Endothelial cell of umbilical vein (primary cell): ENCODE measurements at regions not wholly inside any gene's neighbourhood (a gene's known extent, or its start where the extent isn't known, plus 50 kb on each side); places are given as distances from the start of the nearest gene placed in this dataset.

ENCODE experiments used
- BruUV-seq: library from RNA; stranded (reverse); fragments of 400-500 nt; replicated peaks from 2 replicates; lab custom pipeline; 2021; lab: Mats Ljungman, UMichigan
- CTCF ChIA-PET: fragments of 300-600, 350-600 bp; sonication (Branson Sonifier 250); formaldehyde crosslinking; loops from one replicate; lab custom pipeline; 2021; ENCODE audit warnings: antibody characterized with exemption, inconsistent platforms; lab: Charles Lee
- POLR2A ChIA-PET: fragments of 300-600, 350-600 bp; sonication (Branson Sonifier 250); formaldehyde crosslinking; loops from one replicate; lab custom pipeline; 2021; ENCODE audit warnings: antibody characterized with exemption, inconsistent platforms; lab: Charles Lee
- DNase-seq: peaks from one replicate; pipeline ENCODE4 v3.0.0-alpha.2; 2011; ENCODE audit warnings: low read depth, low spot score
- FAIRE-seq: peaks from 2 replicates; lab custom pipeline; 2011; peaks lifted over from hg19 to GRCh38; lab: Jason Lieb, UNC
- H2AFZ ChIP-seq: 2 replicates; pipeline ENCODE4 v1.6.0; 2012; ENCODE audit warnings: low read depth, low read length, control low read depth, inconsistent platforms
- H3K27ac ChIP-seq: 2 replicates; pipeline ENCODE4 v1.5.1; 2011; ENCODE audit warnings: low read depth, mild to moderate bottlenecking, control low read depth, low read length, moderate library complexity; ENCODE audit not compliant: insufficient read depth
- H3K27me3 ChIP-seq, 2 experiments: 2 replicates each; pipeline versions ENCODE4 v1.6.0 to v1.6.1; 2011; ENCODE audit warnings: low read length in 2 of 2, mixed read lengths in 1 of 2; ENCODE audit not compliant: control insufficient read depth in 2 of 2, insufficient read depth in 2 of 2
- H3K36me3 ChIP-seq, 2 experiments: 2 replicates in 1 of 2; 3 replicates in 1 of 2; pipeline ENCODE4 v1.5.1; 2011; ENCODE audit warnings: low read length in 2 of 2, mild to moderate bottlenecking in 1 of 2, moderate library complexity in 1 of 2; ENCODE audit not compliant: control insufficient read depth in 2 of 2, insufficient read depth in 2 of 2; ENCODE audit errors: extremely low read depth in 1 of 2
- H3K4me1 ChIP-seq: 3 replicates; pipeline ENCODE4 v1.5.1; 2011; ENCODE audit warnings: mild to moderate bottlenecking, low read length; ENCODE audit not compliant: control insufficient read depth, insufficient read depth; ENCODE audit errors: extremely low read depth
- H3K4me2 ChIP-seq: 2 replicates; pipeline ENCODE4 v1.6.1; 2011; ENCODE audit warnings: low read length, control low read depth, mixed read lengths; ENCODE audit not compliant: insufficient read depth
- H3K4me3 ChIP-seq, 3 experiments: fragments of 200-600 bp in 1 of 3; sonication (generic), shearing (Covaris generic) in 1 of 3; replicated peaks in 1 of 3; 2 replicates each; pipeline ENCODE4 v1.5.1; 2011 to 2016; ENCODE audit warnings: control low read depth in 3 of 3, low read length in 3 of 3, mild to moderate bottlenecking in 2 of 3, inconsistent platforms in 1 of 3, low read depth in 1 of 3, moderate library complexity in 1 of 3; ENCODE audit not compliant: insufficient read depth in 1 of 3
- H3K79me2 ChIP-seq: 2 replicates; pipeline ENCODE4 v1.6.0; 2012; ENCODE audit warnings: low read length, inconsistent platforms; ENCODE audit not compliant: control insufficient read depth, insufficient read depth
- H3K9ac ChIP-seq: replicated peaks from 2 replicates; pipeline ENCODE3; 2011; ENCODE audit warnings: low read length, control low read depth; ENCODE audit not compliant: insufficient read depth; ENCODE audit errors: extremely low read depth
- H3K9me1 ChIP-seq: replicated peaks from 3 replicates; pipeline ENCODE4 v1.6.0; 2011; ENCODE audit warnings: mild to moderate bottlenecking, low read length; ENCODE audit not compliant: control insufficient read depth, insufficient read depth; ENCODE audit errors: extremely low read depth
- H3K9me3 ChIP-seq: replicated peaks from 2 replicates; pipeline ENCODE4 v1.5.1; 2012; ENCODE audit warnings: low read length, inconsistent platforms; ENCODE audit not compliant: control insufficient read depth, insufficient read depth
- H4K20me1 ChIP-seq: replicated peaks from 2 replicates; pipeline ENCODE3; 2011; ENCODE audit warnings: mild to moderate bottlenecking, low read length; ENCODE audit not compliant: control insufficient read depth, insufficient read depth; ENCODE audit errors: extremely low read depth
- CTCF ChIP-seq, 2 donors: IDR thresholded peaks; 1 replicate in 1 of 2; 2 replicates in 1 of 2; pipeline ENCODE4 v1.5.1; 2011; ENCODE audit warnings: low read length in 2 of 2, mild to moderate bottlenecking in 2 of 2, moderate library complexity in 2 of 2, control low read depth in 1 of 2, inconsistent platforms in 1 of 2, low read depth in 1 of 2; ENCODE audit not compliant: insufficient read depth in 1 of 2; ENCODE audit errors: extremely low read depth in 1 of 2
- EZH2 ChIP-seq: IDR thresholded peaks from 2 replicates; pipeline ENCODE4 v1.6.1; 2012; ENCODE audit warnings: borderline replicate concordance, low read depth, mild to moderate bottlenecking, moderate library complexity, low read length, inconsistent platforms; ENCODE audit not compliant: severe bottlenecking
- FOS ChIP-seq: IDR thresholded peaks from 2 replicates; pipeline ENCODE4 v1.6.1; 2011; ENCODE audit warnings: mild to moderate bottlenecking, low read length, moderate library complexity, borderline replicate concordance; ENCODE audit not compliant: insufficient read depth
- GATA2 ChIP-seq: IDR thresholded peaks from 2 replicates; pipeline ENCODE4 v1.7.0; 2011; ENCODE audit warnings: low read depth, mild to moderate bottlenecking, moderate library complexity, mixed read lengths, low read length; ENCODE audit not compliant: insufficient read length, insufficient read depth
- JUN ChIP-seq: IDR thresholded peaks from 2 replicates; pipeline ENCODE4 v1.6.1; 2011; ENCODE audit warnings: borderline replicate concordance, low read depth; ENCODE audit not compliant: insufficient read length, insufficient read depth
- MAX ChIP-seq: IDR thresholded peaks from 2 replicates; pipeline ENCODE4 v1.6.1; 2011; ENCODE audit not compliant: insufficient read depth, insufficient read length
- MYC ChIP-seq: IDR thresholded peaks from one replicate; pipeline ENCODE4 v1.6.1; 2011; ENCODE audit warnings: mild to moderate bottlenecking, low read depth, low read length
- POLR2A ChIP-seq: IDR thresholded peaks from 2 replicates; pipeline ENCODE4 v1.6.1; 2012; ENCODE audit warnings: low read depth, mild to moderate bottlenecking, control low read depth, low read length
- POLR2AphosphoS5 ChIP-seq: IDR thresholded peaks from 2 replicates; pipeline ENCODE4 v1.6.1; 2012; ENCODE audit warnings: low read depth, mild to moderate bottlenecking, control low read depth, low read length, moderate library complexity; ENCODE audit not compliant: insufficient read depth
- dilution Hi-C: fragments of 300-500 bp; cut with MboI; formaldehyde crosslinking; loops from one replicate; pipeline ENCODE4 v1.15.0; 2019; ENCODE audit warnings: low sequenced_read_pairs; ENCODE audit not compliant: extremely low pct_ligation_motif_present
- intact Hi-C: fragments of 100-400 bp; cut with micrococcal nuclease; formaldehyde crosslinking; loops from one replicate; pipeline ENCODE4 v1.10.0; 2022

GRCh38 chr4:135921081-135921480 lies 1611.2 kb downstream of the PCDH18 start:
- Histone ChIP-seq H3K4me1 (no peaks in the 10 kb centered on the region), H3K36me3 (no peaks in the 10 kb centered on the region), H3K9me3 (no peaks in the 10 kb centered on the region), H3K4me3 (no peak overlapping the region), H2AFZ (no peak overlapping the region), H3K27me3 (no peaks in the 10 kb centered on the region), H3K9ac (no peak overlapping the region), H4K20me1 (no peaks in the 10 kb centered on the region), H3K9me1 (no peaks in the 10 kb centered on the region), H3K27ac (no peak overlapping the region), H3K79me2 (no peaks in the 10 kb centered on the region), H3K4me2 (no peak overlapping the region)
- FAIRE-seq (no peak), DNase-seq (no peak)
- ChIA-PET POLR2A (no interaction called here), CTCF (interaction anchor here (0.9 to 1.5 kb wide), 3 partner anchors 8 to 25 kb away, joined by 3 to 5 read pairs (median 3); no protein-coding TSS in a partner anchor)
- intact Hi-C loops (no loop called here), dilution Hi-C loops (no loop called here)
- TF ChIP-seq MAX (no peak), JUN (no peak), POLR2A (no peak), FOS (no peak), CTCF (IDR thresholded peaks at IDR 0.05; ENCODE audit: extremely low read depth in 1 of 2, insufficient read depth in 1 of 2, low read depth in 1 of 2, low read length in 2 of 2) (no peak), GATA2 (no peak), POLR2AphosphoS5 (no peak), EZH2 (no peak), MYC (no peak)
- BruUV-seq = no TSS peak
